Small intestine (tissue), 7 donors: ENCODE measurements at regions not wholly inside any gene's neighbourhood (a gene's known extent, or its start where the extent isn't known, plus 50 kb on each side); places are given as distances from the start of the nearest gene placed in this dataset.
"Not testable (repeated sequence)": the region's sequence is repeated elsewhere in the genome, so short reads cannot be mapped to it uniquely, and the experiment has no call there.

Source experiments
- DNase-seq, 2 donors: peaks; one replicate each; pipeline versions ENCODE4 v3.0.0 to v3.0.0-alpha.2; 2013
- FAIRE-seq: peaks from 2 replicates; lab custom pipeline; 2012; peaks lifted over from hg19 to GRCh38; lab: Jason Lieb, UNC
- H3K27ac ChIP-seq, 3 donors: one replicate each; pipeline ENCODE4 v1.5.1; 2013; ENCODE audit warnings: low read length in 2 of 3, mild to moderate bottlenecking in 2 of 3, control low read depth in 1 of 3, inconsistent platforms in 1 of 3, low read depth in 1 of 3, moderate library complexity in 1 of 3
- H3K27me3 ChIP-seq, 3 donors: one replicate each; pipeline ENCODE4 v1.6.1; 2013; ENCODE audit warnings: low read length in 3 of 3, inconsistent platforms in 1 of 3; ENCODE audit not compliant: control insufficient read depth in 3 of 3, insufficient read depth in 3 of 3
- H3K36me3 ChIP-seq, 3 donors: one replicate each; pipeline ENCODE4 v1.6.1; 2013; ENCODE audit warnings: low read length in 3 of 3, inconsistent platforms in 1 of 3, low read depth in 1 of 3, mild to moderate bottlenecking in 1 of 3, moderate library complexity in 1 of 3; ENCODE audit not compliant: control insufficient read depth in 3 of 3, insufficient read depth in 2 of 3
- H3K4me1 ChIP-seq, 3 donors: one replicate each; pipeline ENCODE4 v1.6.1; 2013; ENCODE audit warnings: low read length in 2 of 3, inconsistent platforms in 1 of 3, low read depth in 1 of 3, mild to moderate bottlenecking in 1 of 3, moderate library complexity in 1 of 3; ENCODE audit not compliant: control insufficient read depth in 3 of 3, insufficient read depth in 2 of 3
- H3K4me3 ChIP-seq, 3 donors: one replicate each; pipeline ENCODE4 v1.5.1; 2013; ENCODE audit warnings: low read length in 3 of 3, control low read depth in 1 of 3, inconsistent platforms in 1 of 3, low read depth in 1 of 3, mild to moderate bottlenecking in 1 of 3, moderate library complexity in 1 of 3
- H3K9me3 ChIP-seq, 2 donors: one replicate each; pipeline ENCODE4 v1.6.1; 2013; ENCODE audit warnings: low read depth in 1 of 2, low read length in 1 of 2; ENCODE audit not compliant: control insufficient read depth in 2 of 2, insufficient read depth in 1 of 2
- WGBS, 3 donors: extraction: QIAGEN DNeasy Blood & Tissue Kit; methylation state at CpG; one replicate each; pipeline ENCODE4 v1.1.7; 2013; 5-methylcytosine and 5-hydroxymethylcytosine counted together
- donor health status: healthy with polysubstance abuse.
- donor health status: control.
- donor health status: control.
- donor health status: Bipolar disorder and iron deficiency.
- donor health status: healthy.

GRCh38 chr2:75846683-75847190, 136.0 kb upstream of the GCFC2 start:
- 32 to 46% (median 34%) methylated on average over 1 of the region's 1 CpG for WGBS, 3 donors
- no peaks in the 10 kb centered on the region for H3K9me3 ChIP-seq
- H3K27ac ChIP-seq = no peak overlapping the region
- no peaks in the 10 kb centered on the region for H3K4me1 ChIP-seq
- FAIRE-seq (no peak), DNase-seq (no peak)
- H3K27me3 ChIP-seq = no peaks in the 10 kb centered on the region
- H3K4me3 ChIP-seq = no peak overlapping the region
- no peaks in the 10 kb centered on the region for H3K36me3 ChIP-seq

GRCh38 chr2:75844651-75845050, 133.9 kb upstream of the GCFC2 start:
- no peaks in the 10 kb centered on the region for H3K27me3 ChIP-seq
- no peak for FAIRE-seq
- H3K4me1 ChIP-seq = no peaks in the 10 kb centered on the region
- no peaks in the 10 kb centered on the region for H3K9me3 ChIP-seq
- DNase-seq = no peak
- no peaks in the 10 kb centered on the region for H3K36me3 ChIP-seq
- H3K27ac ChIP-seq = no peak overlapping the region
- no peak overlapping the region for H3K4me3 ChIP-seq

GRCh38 chr2:75834588-75834987, 123.9 kb upstream of the GCFC2 start:
- H3K27me3 ChIP-seq, H3K36me3 ChIP-seq, FAIRE-seq, H3K4me1 ChIP-seq, H3K9me3 ChIP-seq, DNase-seq, H3K27ac ChIP-seq, H3K4me3 ChIP-seq: not testable (repeated sequence)
- WGBS, 3 donors = 76 to 86% (median 79%) methylated on average over 4 of the region's 4 CpGs

- no peaks in the 10 kb centered on the region for H3K27me3 ChIP-seq
- no peaks in the 10 kb centered on the region for H3K9me3 ChIP-seq
- H3K36me3 ChIP-seq = no peaks in the 10 kb centered on the region
- no peak overlapping the region for H3K27ac ChIP-seq
- FAIRE-seq = no peak
- no peak overlapping the region for H3K4me3 ChIP-seq
- no peaks in the 10 kb centered on the region for H3K4me1 ChIP-seq
- 66 to 75% (median 73%) methylated on average over 2 of the region's 2 CpGs for WGBS, 3 donors
- DNase-seq = no peak
Measured at GRCh38 chr2:75833386-75833785, 122.7 kb upstream of the GCFC2 start.

GRCh38 chr2:75828826-75829225, 118.1 kb upstream of the GCFC2 start:
- no peaks in the 10 kb centered on the region for H3K27me3 ChIP-seq
- no peaks in the 10 kb centered on the region for H3K9me3 ChIP-seq
- no peaks in the 10 kb centered on the region for H3K36me3 ChIP-seq
- no peak for DNase-seq
- no peak overlapping the region for H3K27ac ChIP-seq
- 71 to 78% (median 71%) methylated on average over 4 of the region's 4 CpGs for WGBS, 3 donors
- no peak for FAIRE-seq
- no peak overlapping the region for H3K4me3 ChIP-seq
- H3K4me1 ChIP-seq = no peaks in the 10 kb centered on the region

- not testable (repeated sequence) for H3K36me3 ChIP-seq, H3K4me3 ChIP-seq
Measured at GRCh38 chr2:75823515-75823914, 112.8 kb upstream of the GCFC2 start.

GRCh38 chr2:75822336-75822735, 111.6 kb upstream of the GCFC2 start:
- Histone ChIP-seq H3K4me1 (no peaks in the 10 kb centered on the region), H3K27ac (no peak overlapping the region), H3K36me3 (no peaks in the 10 kb centered on the region), H3K4me3 (no peak overlapping the region), H3K27me3 (no peaks in the 10 kb centered on the region), H3K9me3 (no peaks in the 10 kb centered on the region)
- DNase-seq (no peak), FAIRE-seq (no peak)
- WGBS, 3 donors = 64 to 77% (median 70%) methylated on average over 2 of the region's 2 CpGs

More at GRCh38 chr2:75823515-75823914, 112.8 kb upstream of the GCFC2 start:
- DNase-seq, H3K4me1 ChIP-seq, H3K27me3 ChIP-seq, H3K9me3 ChIP-seq, H3K27ac ChIP-seq, FAIRE-seq: not testable (repeated sequence)
- 88 to 96% (median 93%) methylated on average over 1 of the region's 1 CpG for WGBS, 3 donors

- no peak overlapping the region for H3K27ac ChIP-seq
- DNase-seq = no peak
- 61 to 68% (median 68%) methylated on average over 3 of the region's 3 CpGs for WGBS, 3 donors
- no peak overlapping the region for H3K4me3 ChIP-seq
- H3K36me3 ChIP-seq = no peaks in the 10 kb centered on the region
- H3K4me1 ChIP-seq = no peaks in the 10 kb centered on the region
- FAIRE-seq = no peak
- no peaks in the 10 kb centered on the region for H3K9me3 ChIP-seq
- no peaks in the 10 kb centered on the region for H3K27me3 ChIP-seq
Measured at GRCh38 chr2:75820693-75821092, 110.0 kb upstream of the GCFC2 start.

GRCh38 chr2:75810611-75811330, 100.1 kb upstream of the GCFC2 start:
- Histone ChIP-seq H3K36me3 (no peaks in the 10 kb centered on the region), H3K27ac (no peak overlapping the region), H3K4me1 (no peaks in the 10 kb centered on the region), H3K27me3 (no peaks in the 10 kb centered on the region), H3K9me3 (no peaks in the 10 kb centered on the region), H3K4me3 (no peak overlapping the region)
- DNase-seq (no peak), FAIRE-seq (no peak)
- 82 to 86% (median 86%) methylated on average over 6 of the region's 6 CpGs for WGBS, 3 donors
